Right lobe of liver (tissue), 6 donors: ENCODE measurements at regions not wholly inside any gene's neighbourhood (a gene's known extent, or its start where the extent isn't known, plus 50 kb on each side); places are given as distances from the start of the nearest gene placed in this dataset.

Experiments used
- ATAC-seq, 4 donors: fragments of 200-7000 bp; cut with Tn5 transposase; one replicate each; pipeline ENCODE4 v1.9.1; 2020; ENCODE audit warnings: mild to moderate bottlenecking in 4 of 4, moderate library complexity in 4 of 4
- DNase-seq, 3 donors: peaks; one replicate each; pipeline ENCODE4 v3.0.0-alpha.2; 2020
- H3K27ac ChIP-seq, 3 donors: fragments of 200-600 bp; one replicate each; pipeline ENCODE4 v1.8.0; 2022
- H3K27me3 ChIP-seq, 2 donors: fragments of 200-600 bp; one replicate each; pipeline ENCODE4 v1.8.0; 2022
- H3K36me3 ChIP-seq, 4 donors: fragments of 200-600 bp; sonication (generic) in 1 of 4; one replicate each; pipeline versions ENCODE4 v1.5.1 to v1.8.0; 2017 to 2022; ENCODE audit warnings: control low read depth in 1 of 4
- H3K4me1 ChIP-seq, 4 donors: fragments of 200-600 bp; sonication (generic) in 1 of 4; one replicate each; pipeline versions ENCODE4 v1.5.1 to v1.8.0; 2017 to 2022; ENCODE audit warnings: control low read depth in 1 of 4
- H3K4me3 ChIP-seq, 3 donors: fragments of 200-600 bp; one replicate each; pipeline ENCODE4 v1.8.0; 2022
- H3K9me3 ChIP-seq, 4 donors: fragments of 200-600 bp; sonication (generic) in 1 of 4; one replicate each; pipeline versions ENCODE4 v1.5.1 to v1.8.0; 2017 to 2022; ENCODE audit warnings: control low read depth in 1 of 4
- CTCF ChIP-seq, 4 donors: fragments of 200-600 bp in 3 of 4; fragments of 450-650 bp in 1 of 4; IDR thresholded peaks; one replicate each; pipeline versions ENCODE4 v1.5.1 to v1.8.0; 2016 to 2022; ENCODE audit warnings: antibody characterized with exemption in 4 of 4, mild to moderate bottlenecking in 2 of 4
- POLR2A ChIP-seq: fragments of 450-650 bp; IDR thresholded peaks from one replicate; pipeline ENCODE4 v1.6.1; 2017; ENCODE audit warnings: antibody characterized with exemption, mild to moderate bottlenecking
- WGBS: methylation state at CpG from one replicate; pipeline ENCODE4 v1.1.6; 2018; ENCODE audit warnings: low coverage, low lambda C conversion rate; ENCODE audit not compliant: insufficient coverage; ENCODE audit errors: missing lambda C conversion rate; 5-methylcytosine and 5-hydroxymethylcytosine counted together
- intact Hi-C, 2 donors: fragments of 100-400 bp; cut with DNase I; formaldehyde crosslinking; loops; one replicate each; pipeline versions ENCODE4 v1.11.2 to v1.14.1; 2022
- donor health status: DM: no; HTN: yes; CAD: no.
- donor health status: DM: no; HTN: no; CAD: no.
- donor health status: DM: no; HTN: no; CAD: no.
- donor health status: DM: no; HTN: yes; CAD: no.
- donor health status: DM: no; HTN: yes; CAD: no.

GRCh38 chrX:40834225-40834624 lies 98.9 kb upstream of the MED14 start:
- DNase-seq (no peak), ATAC-seq (no peak)
- 83% methylated on average over 10 of the region's 33 CpGs for WGBS
- Histone ChIP-seq H3K27me3 (no peaks in the 10 kb centered on the region), H3K4me3 (no peak overlapping the region), H3K27ac (no peak overlapping the region), H3K36me3 (no peaks in the 10 kb centered on the region), H3K4me1 (no peaks in the 10 kb centered on the region), H3K9me3 (no peaks in the 10 kb centered on the region)
- TF ChIP-seq CTCF (IDR thresholded peaks at IDR 0.05) (no peak), POLR2A (no peak)
- intact Hi-C loops: no loop called here

- TF ChIP-seq POLR2A: no peak
- TF ChIP-seq CTCF (IDR thresholded peaks at IDR 0.05): no peak
- H3K4me1 ChIP-seq: no peaks in the 10 kb centered on the region
- no peak overlapping the region for H3K27ac ChIP-seq
- H3K36me3 ChIP-seq: no peaks in the 10 kb centered on the region
- intact Hi-C loops: no loop called here
- H3K9me3 ChIP-seq: no peaks in the 10 kb centered on the region
- H3K27me3 ChIP-seq: no peaks in the 10 kb centered on the region
- H3K4me3 ChIP-seq: no peak overlapping the region
- DNase-seq (no peak), ATAC-seq (no peak)
- 74% methylated on average over 7 of the region's 7 CpGs for WGBS
Observed at GRCh38 chrX:40835526-40835925, 100.2 kb upstream of the MED14 start.

- no peak overlapping the region for H3K27ac ChIP-seq
- no peak for DNase-seq
- no peaks in the 10 kb centered on the region for H3K36me3 ChIP-seq
- H3K27me3 ChIP-seq: no peaks in the 10 kb centered on the region
- no peak for ATAC-seq
- intact Hi-C loops: no loop called here
- no peak overlapping the region for H3K4me3 ChIP-seq
- 91% methylated on average over 2 of the region's 2 CpGs for WGBS
- TF ChIP-seq POLR2A: no peak
- no peak for TF ChIP-seq CTCF (IDR thresholded peaks at IDR 0.05)
- H3K9me3 ChIP-seq: no peaks in the 10 kb centered on the region
- no peaks in the 10 kb centered on the region for H3K4me1 ChIP-seq
Observed at GRCh38 chrX:40843643-40844042, 108.3 kb upstream of the MED14 start.

GRCh38 chrX:40844471-40844870 lies 109.1 kb upstream of the MED14 start:
- Histone ChIP-seq H3K27ac (no peak overlapping the region), H3K4me3 (no peak overlapping the region), H3K4me1 (no peaks in the 10 kb centered on the region), H3K36me3 (no peaks in the 10 kb centered on the region), H3K27me3 (no peaks in the 10 kb centered on the region), H3K9me3 (no peaks in the 10 kb centered on the region)
- ATAC-seq (no peak), DNase-seq (no peak)
- WGBS: 70% methylated on average over 2 of the region's 2 CpGs
- no peak for TF ChIP-seq POLR2A
- TF ChIP-seq CTCF (IDR thresholded peaks at IDR 0.05): no peak
- intact Hi-C loops: no loop called here

- DNase-seq (no peak), ATAC-seq (no peak)
- Histone ChIP-seq H3K27me3 (no peaks in the 10 kb centered on the region), H3K4me3 (no peak overlapping the region), H3K4me1 (no peaks in the 10 kb centered on the region), H3K27ac (no peak overlapping the region), H3K9me3 (no peaks in the 10 kb centered on the region), H3K36me3 (no peaks in the 10 kb centered on the region)
- WGBS: 20% methylated on average over 5 of the region's 5 CpGs
- intact Hi-C loops: no loop called here
- TF ChIP-seq POLR2A (no peak), CTCF (IDR thresholded peaks at IDR 0.05) (no peak)
Observed at GRCh38 chrX:40845331-40845911, 110.1 kb upstream of the MED14 start.
